GM12872 (cell line): ENCODE measurements at regions not wholly inside any gene's neighbourhood (a gene's known extent, or its start where the extent isn't known, plus 50 kb on each side); places are given as distances from the start of the nearest gene placed in this dataset.

Experiments used
- CTCF ChIP-seq: IDR thresholded peaks from 3 replicates; pipeline ENCODE4 v1.5.1; 2011; ENCODE audit warnings: low read depth, mild to moderate bottlenecking, low read length, moderate library complexity; ENCODE audit not compliant: insufficient read depth

- TF ChIP-seq CTCF: no peak
Measured at GRCh38 chr11:122226810-122227379, 110.9 kb upstream of the BLID start.

GRCh38 chr11:122224867-122225266 lies 108.9 kb upstream of the BLID start:
- TF ChIP-seq CTCF: no peak

- no peak for TF ChIP-seq CTCF
Measured at GRCh38 chr11:122220321-122220720, 104.3 kb upstream of the BLID start.

GRCh38 chr11:122219791-122220190 lies 103.8 kb upstream of the BLID start:
- TF ChIP-seq CTCF: no peak

DNA sequence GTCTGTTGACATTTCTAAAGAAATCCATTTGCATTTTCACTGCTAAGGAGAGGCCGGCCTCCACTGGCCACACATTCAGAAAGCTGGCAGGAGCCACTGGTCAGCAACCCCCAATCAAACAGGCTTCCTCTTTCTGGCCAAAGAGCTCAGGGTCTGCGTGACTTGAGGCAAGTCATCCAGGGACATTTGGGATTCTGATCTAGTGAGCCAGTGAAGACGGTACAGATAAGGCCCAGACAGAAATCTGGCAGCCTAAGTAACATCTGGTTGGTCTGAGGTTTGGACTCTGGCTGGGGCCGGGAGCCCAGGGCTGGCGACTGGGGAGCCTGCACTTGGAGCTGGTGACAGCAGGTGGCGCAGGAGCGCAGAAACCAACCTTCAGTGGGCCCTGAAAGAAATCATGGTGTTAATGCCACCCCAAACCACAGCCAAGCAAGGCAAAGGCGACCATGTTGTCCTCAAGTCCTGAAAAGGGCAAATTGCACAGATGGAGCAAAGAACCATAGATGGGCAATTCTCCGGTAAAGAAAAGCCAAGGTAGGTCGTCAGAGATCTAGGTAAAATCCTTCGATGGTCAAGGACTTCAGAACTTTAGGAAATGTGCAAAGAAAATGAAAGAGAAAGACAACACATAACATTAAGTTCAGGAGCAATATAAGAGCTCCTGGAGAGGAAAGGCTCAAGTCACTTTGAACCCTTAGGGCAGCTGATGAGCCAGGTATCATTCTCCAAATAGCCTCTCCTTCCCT lies 99.4 kb upstream of the BLID start:
- peak; percentile 95 for TF ChIP-seq CTCF

DNA sequence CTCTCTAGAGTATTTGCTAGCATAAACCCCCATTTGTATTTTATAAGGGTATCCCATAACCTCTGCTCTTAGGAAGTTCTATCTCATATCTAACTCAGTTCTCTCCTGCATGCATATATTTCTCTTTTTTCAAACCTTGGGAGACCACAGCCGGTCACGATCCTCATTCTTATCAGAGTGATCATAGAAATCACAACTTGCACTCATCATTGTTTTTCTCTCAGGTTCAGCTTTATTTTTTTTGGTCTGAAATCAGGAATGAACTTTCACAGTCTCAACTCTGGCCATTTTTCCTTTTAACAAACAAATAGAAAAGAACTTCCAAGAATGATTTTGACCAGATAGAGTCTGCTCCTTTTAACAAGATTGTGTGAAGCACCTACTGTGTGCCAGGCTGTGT lies 98.6 kb upstream of the BLID start:
- no peak for TF ChIP-seq CTCF

DNA sequence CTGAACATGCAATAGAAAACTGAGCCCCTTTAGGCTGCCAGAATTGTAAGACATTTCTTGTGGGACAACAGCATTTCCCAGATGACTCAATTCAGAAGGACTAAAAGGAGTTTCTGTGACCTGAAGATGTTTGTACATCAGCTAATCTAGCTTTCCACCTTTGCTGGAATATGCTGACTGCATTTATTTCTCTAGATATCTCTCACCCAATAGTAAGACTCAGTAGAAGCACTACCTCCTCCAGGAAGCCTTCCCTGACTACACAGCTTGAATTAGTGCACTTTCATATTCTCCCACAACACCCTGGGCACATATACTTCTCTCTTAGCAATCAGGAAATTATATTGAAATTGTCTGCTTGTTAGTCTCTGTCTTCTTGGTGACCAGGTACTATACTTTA lies 98.1 kb upstream of the BLID start:
- TF ChIP-seq CTCF: no peak
